HEK293 (cell line): ENCODE measurements at regions not wholly inside any gene's neighbourhood (a gene's known extent, or its start where the extent isn't known, plus 50 kb on each side); places are given as distances from the start of the nearest gene placed in this dataset.

Experiments used
- CTCF ChIA-PET: fragments of 350-600 bp; formaldehyde crosslinking; extraction: SDS; loops from one replicate; lab custom pipeline; 2021; ENCODE audit warnings: antibody characterized with exemption; lab: Yijun Ruan, JAX
- POLR2A ChIA-PET: fragments of 300-600 bp; formaldehyde crosslinking; extraction: SDS; loops from one replicate; lab custom pipeline; 2020; ENCODE audit warnings: antibody characterized with exemption, inconsistent platforms; lab: Yijun Ruan, JAX
- H3K27ac ChIP-seq: fragments of 200-500 bp; sonication (Bioruptor generic); 2 replicates; pipeline ENCODE4 v1.5.1; 2014; ENCODE audit warnings: low read depth, low read length, control low read depth, inconsistent platforms; ENCODE audit errors: extremely low read depth
- H3K36me3 ChIP-seq, 2 experiments: fragments of 200-500 bp in 1 of 2; sonication (Bioruptor generic) in 1 of 2; 1 replicate in 1 of 2; 2 replicates in 1 of 2; pipeline ENCODE4 v1.5.1; 2014 to 2017; ENCODE audit warnings: inconsistent platforms in 2 of 2, low read length in 2 of 2; ENCODE audit not compliant: control insufficient read depth in 2 of 2, insufficient read depth in 1 of 2
- H3K4me1 ChIP-seq: fragments of 200-500 bp; sonication (Bioruptor generic); 2 replicates; pipeline ENCODE4 v1.5.1; 2014; ENCODE audit warnings: mild to moderate bottlenecking, low read length, inconsistent platforms; ENCODE audit not compliant: control insufficient read depth, insufficient read depth
- H3K4me3 ChIP-seq: 2 replicates; pipeline ENCODE4 v1.5.1; 2011; ENCODE audit warnings: low read depth, mild to moderate bottlenecking, control low read depth, low read length, moderate library complexity
- H3K9me3 ChIP-seq: fragments of 200-500 bp; sonication (Bioruptor generic); 2 replicates; pipeline ENCODE4 v1.5.1; 2014; ENCODE audit warnings: low read depth, low read length, inconsistent platforms; ENCODE audit not compliant: control insufficient read depth, insufficient read depth
- HOXC10 ChIP-seq: sonication (generic); formaldehyde crosslinking; IDR thresholded peaks from 2 replicates; pipeline ENCODE4 v1.8.1; 2023; ENCODE audit warnings: mild to moderate bottlenecking, missing genetic modification reagents
- MEIS1 ChIP-seq: sonication (generic); formaldehyde crosslinking; IDR thresholded peaks from 2 replicates; pipeline ENCODE4 v1.8.1; 2022; ENCODE audit warnings: missing genetic modification reagents, mild to moderate bottlenecking, borderline replicate concordance
- OSR2 ChIP-seq: fragments of 450-650 bp; formaldehyde crosslinking; IDR thresholded peaks from 2 replicates; pipeline ENCODE4 v1.5.1; 2016; ENCODE audit warnings: missing biosample characterization, missing genetic modification characterization
- SP7 ChIP-seq: fragments of 450-650 bp; formaldehyde crosslinking; IDR thresholded peaks from 2 replicates; pipeline ENCODE4 v1.5.1; 2016; ENCODE audit warnings: missing biosample characterization, missing genetic modification characterization
- ZBTB48 ChIP-seq: fragments of 450-650 bp; formaldehyde crosslinking; IDR thresholded peaks from 2 replicates; pipeline ENCODE4 v1.5.1; 2016; ENCODE audit warnings: missing biosample characterization, missing genetic modification characterization
- ZEB2 ChIP-seq: fragments of 450-650 bp; formaldehyde crosslinking; IDR thresholded peaks from 2 replicates; pipeline ENCODE4 v1.5.1; 2016; ENCODE audit warnings: missing biosample characterization, missing genetic modification characterization
- ZNF184 ChIP-seq: fragments of 450-650 bp; IDR thresholded peaks from 2 replicates; pipeline ENCODE4 v1.5.1; 2018; ENCODE audit warnings: missing biosample characterization, mild to moderate bottlenecking, missing genetic modification characterization
- ZNF211 ChIP-seq: fragments of 450-650 bp; formaldehyde crosslinking; IDR thresholded peaks from 2 replicates; pipeline ENCODE4 v1.5.1; 2016; ENCODE audit warnings: low read depth, missing biosample characterization, missing genetic modification characterization
- ZNF302 ChIP-seq: fragments of 450-650 bp; formaldehyde crosslinking; IDR thresholded peaks from 2 replicates; pipeline ENCODE4 v1.5.1; 2016; ENCODE audit warnings: missing biosample characterization, missing genetic modification characterization, low read depth
- ZNF341 ChIP-seq: fragments of 450-650 bp; formaldehyde crosslinking; IDR thresholded peaks from 2 replicates; pipeline ENCODE4; 2016; ENCODE audit warnings: low read depth, missing biosample characterization, missing genetic modification characterization
- ZNF350 ChIP-seq: fragments of 450-650 bp; formaldehyde crosslinking; IDR thresholded peaks from 2 replicates; pipeline ENCODE4 v1.5.0; 2017; ENCODE audit warnings: missing biosample characterization, mild to moderate bottlenecking, missing genetic modification characterization
- ZNF394 ChIP-seq: fragments of 450-650 bp; formaldehyde crosslinking; IDR thresholded peaks from 2 replicates; pipeline ENCODE4 v1.5.1; 2016; ENCODE audit warnings: missing biosample characterization, missing genetic modification characterization, mild to moderate bottlenecking, moderate library complexity, borderline replicate concordance
- ZNF416 ChIP-seq: fragments of 450-650 bp; formaldehyde crosslinking; IDR thresholded peaks from 2 replicates; pipeline ENCODE4 v1.5.1; 2016; ENCODE audit warnings: missing biosample characterization, missing genetic modification characterization
- ZNF518A ChIP-seq: fragments of 450-650 bp; formaldehyde crosslinking; conservative IDR thresholded peaks from 2 replicates; pipeline ENCODE4 v1.5.1; 2016; ENCODE audit warnings: low read depth, missing biosample characterization, missing genetic modification characterization
- ZNF529 ChIP-seq: fragments of 450-650 bp; formaldehyde crosslinking; IDR thresholded peaks from 2 replicates; pipeline ENCODE4 v1.5.1; 2017; ENCODE audit warnings: missing genetic modification characterization, missing biosample characterization; ENCODE audit not compliant: insufficient replicate concordance
- ZNF548 ChIP-seq: fragments of 450-650 bp; formaldehyde crosslinking; IDR thresholded peaks from 2 replicates; pipeline ENCODE4 v1.5.1; 2016; ENCODE audit warnings: missing biosample characterization, missing genetic modification characterization
- ZNF560 ChIP-seq: fragments of 450-650 bp; formaldehyde crosslinking; IDR thresholded peaks from 2 replicates; pipeline ENCODE4 v1.5.1; 2017; ENCODE audit warnings: missing biosample characterization, missing genetic modification characterization, borderline replicate concordance
- ZNF571 ChIP-seq: fragments of 450-650 bp; formaldehyde crosslinking; IDR thresholded peaks from 2 replicates; pipeline ENCODE4 v1.5.0; 2017; ENCODE audit warnings: missing biosample characterization, missing genetic modification characterization
- ZNF600 ChIP-seq: fragments of 450-650 bp; formaldehyde crosslinking; IDR thresholded peaks from 2 replicates; pipeline ENCODE4 v1.5.1; 2016; ENCODE audit warnings: missing biosample characterization, missing genetic modification characterization
- ZNF610 ChIP-seq: fragments of 450-650 bp; formaldehyde crosslinking; IDR thresholded peaks from 2 replicates; pipeline ENCODE4 v1.5.1; 2016; ENCODE audit warnings: missing biosample characterization, missing genetic modification characterization, borderline replicate concordance
- ZNF621 ChIP-seq: fragments of 450-650 bp; formaldehyde crosslinking; IDR thresholded peaks from 2 replicates; pipeline ENCODE4 v1.5.1; 2017; ENCODE audit warnings: missing biosample characterization, missing genetic modification characterization
- ZNF654 ChIP-seq: fragments of 450-650 bp; formaldehyde crosslinking; IDR thresholded peaks from 2 replicates; pipeline ENCODE4 v1.5.1; 2016; ENCODE audit warnings: low read depth, missing biosample characterization, missing genetic modification characterization
- ZNF747 ChIP-seq: fragments of 450-650 bp; formaldehyde crosslinking; IDR thresholded peaks from 2 replicates; pipeline ENCODE4 v1.5.1; 2016; ENCODE audit warnings: missing biosample characterization, missing genetic modification characterization
- ZNF768 ChIP-seq: fragments of 450-650 bp; formaldehyde crosslinking; IDR thresholded peaks from 2 replicates; pipeline ENCODE4 v1.5.1; 2018; ENCODE audit warnings: missing biosample characterization, mild to moderate bottlenecking, missing genetic modification characterization
- ZNF785 ChIP-seq: fragments of 450-650 bp; formaldehyde crosslinking; IDR thresholded peaks from 2 replicates; pipeline ENCODE4 v1.5.1; 2016; ENCODE audit warnings: missing biosample characterization, missing genetic modification characterization
- ZNF791 ChIP-seq: fragments of 450-650 bp; formaldehyde crosslinking; IDR thresholded peaks from 2 replicates; pipeline ENCODE4 v1.5.1; 2016; ENCODE audit warnings: missing biosample characterization, missing genetic modification characterization
- TF ChIP-seq, protein P1 (sequence below): fragments of 450-650 bp; formaldehyde crosslinking; IDR thresholded peaks from 2 replicates; pipeline ENCODE4; 2016; ENCODE audit warnings: missing biosample characterization, missing genetic modification characterization
- TF ChIP-seq, protein P2 (sequence below): fragments of 450-650 bp; formaldehyde crosslinking; IDR thresholded peaks from 2 replicates; pipeline ENCODE4 v1.5.1; 2016; ENCODE audit warnings: missing biosample characterization, missing genetic modification characterization
- TF ChIP-seq, protein P3 (sequence below): fragments of 450-650 bp; formaldehyde crosslinking; IDR thresholded peaks from 2 replicates; pipeline ENCODE4 v1.5.1; 2017; ENCODE audit warnings: missing biosample characterization, missing genetic modification characterization

GRCh38 chr18:61194726-61195125 is 138.5 kb upstream of the CDH20 start (continued):
- TF ChIP-seq MEIS1 (CRISPR knock-in tag) (no peak), ZNF341 (tag by site-specific recombination) (no peak), ZBTB48 (tag by site-specific recombination) (no peak)

DNA sequence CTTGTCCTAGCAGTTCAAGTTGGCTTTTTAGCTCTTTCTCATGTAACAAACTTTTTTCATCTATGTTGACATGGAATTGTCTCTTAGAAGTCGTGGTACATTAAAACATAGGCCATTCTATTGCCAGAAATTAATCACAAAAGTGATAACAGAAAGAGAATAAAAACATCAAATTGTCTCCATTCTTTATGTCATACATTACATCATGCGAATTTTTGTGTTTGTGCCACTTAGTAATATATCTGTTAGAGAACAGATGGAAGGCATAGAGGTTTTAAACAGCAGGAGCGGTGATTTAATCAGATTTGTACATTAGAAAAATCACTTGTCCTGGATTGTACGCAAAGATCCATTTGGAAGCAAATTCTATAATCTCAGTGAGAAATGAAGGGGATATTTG is 136.5 kb upstream of the CDH20 start:
- H3K4me3 ChIP-seq = no peak overlapping the region
- TF ChIP-seq ZNF571 (tag by site-specific recombination) (no peak), ZNF610 (no peak), SP7 (tag by site-specific recombination) (no peak), OSR2 (no peak), ZNF529 (tag by site-specific recombination) (no peak), ZNF548 (tag by site-specific recombination) (no peak), ZNF184 (tag by site-specific recombination) (no peak), ZNF350 (tag by site-specific recombination) (no peak), ZNF768 (tag by site-specific recombination) (no peak), ZNF747 (tag by site-specific recombination) (no peak), ZNF560 (tag by site-specific recombination) (no peak), ZNF654 (tag by site-specific recombination) (no peak), MEIS1 (CRISPR knock-in tag) (no peak), HOXC10 (CRISPR knock-in tag) (no peak), ZNF791 (tag by site-specific recombination) (no peak), ZNF600 (no peak), ZEB2 (tag by site-specific recombination) (no peak), ZNF785 (tag by site-specific recombination) (no peak)
- TF ChIP-seq, protein P1, sequence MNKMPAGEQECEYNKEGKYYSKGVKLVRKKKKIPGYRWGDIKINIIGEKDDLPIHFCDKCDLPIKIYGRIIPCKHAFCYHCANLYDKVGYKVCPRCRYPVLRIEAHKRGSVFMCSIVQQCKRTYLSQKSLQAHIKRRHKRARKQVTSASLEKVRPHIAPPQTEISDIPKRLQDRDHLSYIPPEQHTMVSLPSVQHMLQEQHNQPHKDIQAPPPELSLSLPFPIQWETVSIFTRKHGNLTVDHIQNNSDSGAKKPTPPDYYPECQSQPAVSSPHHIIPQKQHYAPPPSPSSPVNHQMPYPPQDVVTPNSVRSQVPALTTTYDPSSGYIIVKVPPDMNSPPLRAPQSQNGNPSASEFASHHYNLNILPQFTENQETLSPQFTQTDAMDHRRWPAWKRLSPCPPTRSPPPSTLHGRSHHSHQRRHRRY (tag by site-specific recombination) = no peak
- TF ChIP-seq, protein P2, sequence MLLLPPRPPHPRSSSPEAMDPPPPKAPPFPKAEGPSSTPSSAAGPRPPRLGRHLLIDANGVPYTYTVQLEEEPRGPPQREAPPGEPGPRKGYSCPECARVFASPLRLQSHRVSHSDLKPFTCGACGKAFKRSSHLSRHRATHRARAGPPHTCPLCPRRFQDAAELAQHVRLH (tag by site-specific recombination) = no peak
- no peaks in the 10 kb centered on the region for H3K9me3 ChIP-seq
- no peak overlapping the region for H3K27ac ChIP-seq
- CTCF ChIA-PET = interaction anchor here (0.6 kb wide), 1 partner anchor 308 kb away, joined by 4 read pairs; no protein-coding TSS in a partner anchor
- H3K36me3 ChIP-seq = no peaks in the 10 kb centered on the region
- POLR2A ChIA-PET = no interaction called here
- H3K4me1 ChIP-seq = no peaks in the 10 kb centered on the region

DNA sequence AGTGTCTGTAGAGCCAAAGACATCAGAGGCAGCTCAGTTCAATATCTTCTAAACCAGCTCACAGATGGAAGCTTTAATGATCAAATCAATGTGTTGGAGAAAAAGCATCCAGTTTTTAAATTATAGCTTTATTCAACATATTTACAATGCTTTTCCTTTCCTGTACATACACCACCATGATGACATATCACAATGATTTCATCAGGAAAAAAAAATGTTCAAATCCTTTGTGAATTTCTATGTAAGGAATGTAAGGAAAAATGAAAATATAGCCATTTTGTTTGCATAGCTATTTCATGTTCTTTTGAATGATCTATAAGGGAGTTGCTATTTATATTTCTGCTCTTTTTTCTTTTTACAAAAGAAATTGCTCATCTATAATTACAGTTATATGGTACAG is 134.7 kb upstream of the CDH20 start:
- H3K9me3 ChIP-seq = no peaks in the 10 kb centered on the region
- H3K4me3 ChIP-seq = no peak overlapping the region
- ChIA-PET POLR2A (no interaction called here), CTCF (no interaction called here)
- H3K27ac ChIP-seq = no peak overlapping the region
- H3K36me3 ChIP-seq = no peaks in the 10 kb centered on the region
- H3K4me1 ChIP-seq = no peaks in the 10 kb centered on the region
- no peak for TF ChIP-seq ZNF302 (tag by site-specific recombination)
- TF ChIP-seq ZNF211 = no peak
- no peak for TF ChIP-seq ZNF394 (tag by site-specific recombination)
- TF ChIP-seq ZNF416 (tag by site-specific recombination) = no peak
- TF ChIP-seq, protein P3, sequence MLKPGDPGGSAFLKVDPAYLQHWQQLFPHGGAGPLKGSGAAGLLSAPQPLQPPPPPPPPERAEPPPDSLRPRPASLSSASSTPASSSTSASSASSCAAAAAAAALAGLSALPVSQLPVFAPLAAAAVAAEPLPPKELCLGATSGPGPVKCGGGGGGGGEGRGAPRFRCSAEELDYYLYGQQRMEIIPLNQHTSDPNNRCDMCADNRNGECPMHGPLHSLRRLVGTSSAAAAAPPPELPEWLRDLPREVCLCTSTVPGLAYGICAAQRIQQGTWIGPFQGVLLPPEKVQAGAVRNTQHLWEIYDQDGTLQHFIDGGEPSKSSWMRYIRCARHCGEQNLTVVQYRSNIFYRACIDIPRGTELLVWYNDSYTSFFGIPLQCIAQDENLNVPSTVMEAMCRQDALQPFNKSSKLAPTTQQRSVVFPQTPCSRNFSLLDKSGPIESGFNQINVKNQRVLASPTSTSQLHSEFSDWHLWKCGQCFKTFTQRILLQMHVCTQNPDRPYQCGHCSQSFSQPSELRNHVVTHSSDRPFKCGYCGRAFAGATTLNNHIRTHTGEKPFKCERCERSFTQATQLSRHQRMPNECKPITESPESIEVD (tag by site-specific recombination) = no peak
- no peak for TF ChIP-seq ZNF621
- TF ChIP-seq ZNF518A (tag by site-specific recombination) = no peak
